GM13977 (cell line): ENCODE measurements at regions not wholly inside any gene's neighbourhood (a gene's known extent, or its start where the extent isn't known, plus 50 kb on each side); places are given as distances from the start of the nearest gene placed in this dataset.

ENCODE experiments used
- DNase-seq: peaks from one replicate; pipeline ENCODE4 v3.0.0; 2012; ENCODE audit warnings: low spot score
- CTCF ChIP-seq: IDR thresholded peaks from 2 replicates; pipeline ENCODE4 v1.5.1; 2012; ENCODE audit warnings: mild to moderate bottlenecking, control low read depth; ENCODE audit not compliant: insufficient read depth; ENCODE audit errors: extremely low read depth, missing control alignments
- in situ Hi-C: fragments of 300-500 bp; cut with MboI; formaldehyde crosslinking; loops from one replicate; pipeline ENCODE4 v1.12.0; 2022; ENCODE audit warnings: low sequenced_read_pairs, low pct_unique_long_range_greater_than_20kb, mixed read lengths, inconsistent platforms; ENCODE audit not compliant: unreplicated experiment

- TF ChIP-seq CTCF, result no peak
- in situ Hi-C loops, result no loop called here
- DNase-seq, result no peak
Measured at GRCh38 chr10:64814201-64814600, 1293.0 kb downstream of the REEP3 start.

GRCh38 chr10:64829888-64830412 lies 1308.7 kb downstream of the REEP3 start:
- in situ Hi-C loops, result no loop called here
- no peak for TF ChIP-seq CTCF
- no peak for DNase-seq

GRCh38 chr10:64830869-64831268 lies 1309.7 kb downstream of the REEP3 start:
- no peak for TF ChIP-seq CTCF
- DNase-seq, result no peak
- in situ Hi-C loops, result no loop called here

GRCh38 chr10:64840341-64840740 lies 1319.1 kb downstream of the REEP3 start:
- in situ Hi-C loops, result no loop called here
- no peak for TF ChIP-seq CTCF
- no peak for DNase-seq

- TF ChIP-seq CTCF, result no peak
- in situ Hi-C loops, result no loop called here
- DNase-seq, result no peak
Measured at GRCh38 chr10:64846700-64847099, 1325.5 kb downstream of the REEP3 start.

GRCh38 chr10:64855941-64856340 lies 1334.7 kb downstream of the REEP3 start:
- DNase-seq, result no peak
- in situ Hi-C loops, result no loop called here
- no peak for TF ChIP-seq CTCF

GRCh38 chr10:64859911-64860310 lies 1338.7 kb downstream of the REEP3 start:
- in situ Hi-C loops, result no loop called here
- TF ChIP-seq CTCF, result no peak
- DNase-seq, result no peak
